Stimulated activated CD8-positive, alpha-beta memory T cell treated with anti-CD3 and anti-CD28 coated beads, Interleukin-4, amount 100 ng/mL, for 4 hours (primary cell): ENCODE measurements at regions not wholly inside any gene's neighbourhood (a gene's known extent, or its start where the extent isn't known, plus 50 kb on each side); places are given as distances from the start of the nearest gene placed in this dataset.

Experiments
- DNase-seq, 2 donors: peaks; one replicate each; pipeline ENCODE4 v3.0.0-alpha.2; 2020; ENCODE audit warnings: low read depth in 2 of 2, low spot score in 1 of 2

DNA sequence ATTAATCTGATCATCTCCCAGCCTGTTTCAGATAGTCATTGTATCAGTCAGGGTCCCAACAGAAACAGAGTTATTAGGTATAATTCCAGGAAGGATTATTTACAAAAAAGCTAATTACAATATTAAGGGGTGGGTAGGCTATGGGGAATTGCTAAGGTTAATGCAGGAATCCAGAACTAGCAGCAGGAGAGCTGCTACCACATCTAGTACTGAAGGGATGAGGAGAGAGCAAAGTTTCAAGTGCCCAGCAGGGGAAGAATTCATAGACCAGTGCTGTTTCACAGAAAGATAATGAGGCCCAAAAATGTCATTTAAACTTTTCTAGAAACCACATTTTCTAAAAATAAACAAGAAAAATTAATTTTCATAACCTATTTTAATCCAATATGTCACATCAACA, 284.2 kb downstream of the HACE1 start:
- no peak for DNase-seq

DNA sequence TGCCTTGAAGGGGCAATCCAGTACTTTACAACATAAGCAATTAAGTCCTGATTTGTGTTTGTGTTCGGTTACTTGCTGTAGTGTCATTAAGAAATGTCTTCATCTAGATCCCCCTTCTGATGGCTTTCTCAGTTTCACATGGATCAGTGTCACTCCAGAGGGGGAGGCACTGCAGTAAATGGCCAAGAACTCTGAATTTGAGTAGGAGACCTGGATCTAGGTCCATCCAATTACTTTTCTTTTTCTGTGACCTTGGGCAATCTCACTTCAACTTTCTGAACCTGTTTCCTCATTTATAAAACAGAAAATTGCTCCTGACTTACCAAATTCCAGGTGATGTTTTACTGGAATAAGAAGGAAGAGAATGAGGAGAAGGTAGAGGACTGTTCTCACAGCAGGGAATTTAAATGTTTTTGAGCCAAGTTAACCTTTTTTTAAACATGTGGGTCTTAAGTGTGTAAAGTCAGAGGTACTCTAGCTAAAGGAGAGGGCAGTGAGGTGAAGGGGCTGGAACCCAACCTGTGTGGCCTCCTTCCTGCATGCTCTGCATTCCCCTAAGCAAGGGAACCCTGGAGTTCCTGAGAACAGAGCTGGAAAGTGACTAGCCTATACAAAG, 285.5 kb downstream of the HACE1 start:
- no peak for DNase-seq

DNA sequence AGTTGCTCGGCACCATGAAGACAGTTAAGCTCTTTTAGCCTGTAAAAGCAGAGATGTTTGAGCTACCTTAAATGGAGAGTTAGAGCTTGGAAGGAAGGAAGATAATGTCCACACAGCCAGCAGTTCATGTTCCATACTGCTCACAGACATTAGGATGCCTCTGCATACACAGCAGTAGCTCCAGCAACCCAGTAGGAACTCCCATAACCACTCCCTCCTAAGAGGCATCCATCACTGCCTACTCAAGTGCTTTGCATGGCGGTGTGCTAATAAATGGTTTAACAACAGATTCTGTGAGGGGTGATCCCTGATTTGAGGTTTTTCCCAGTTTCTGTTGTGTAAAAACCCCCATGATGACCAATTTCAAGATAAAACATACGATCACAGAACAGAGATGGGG, 286.4 kb downstream of the HACE1 start:
- DNase-seq, result no peak

DNA sequence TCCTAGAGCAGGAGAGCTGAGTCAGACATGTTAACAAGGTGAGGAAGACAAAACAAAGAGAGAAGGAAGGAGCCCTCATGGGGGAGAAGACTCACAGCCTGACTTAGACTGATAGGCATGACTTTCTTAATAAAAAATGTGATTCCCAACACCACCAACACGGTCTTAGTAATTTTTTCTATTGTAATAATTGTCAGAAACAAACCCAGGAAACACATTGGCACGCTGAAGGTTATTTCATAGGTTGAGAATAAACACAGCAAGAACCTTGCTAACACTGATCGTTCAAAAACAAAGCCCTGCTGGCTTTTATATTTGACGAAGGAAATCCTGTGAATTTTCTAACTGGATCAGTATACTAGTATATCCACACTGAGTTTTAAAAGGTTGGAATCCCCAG, 286.8 kb downstream of the HACE1 start:
- no peak for DNase-seq

DNA sequence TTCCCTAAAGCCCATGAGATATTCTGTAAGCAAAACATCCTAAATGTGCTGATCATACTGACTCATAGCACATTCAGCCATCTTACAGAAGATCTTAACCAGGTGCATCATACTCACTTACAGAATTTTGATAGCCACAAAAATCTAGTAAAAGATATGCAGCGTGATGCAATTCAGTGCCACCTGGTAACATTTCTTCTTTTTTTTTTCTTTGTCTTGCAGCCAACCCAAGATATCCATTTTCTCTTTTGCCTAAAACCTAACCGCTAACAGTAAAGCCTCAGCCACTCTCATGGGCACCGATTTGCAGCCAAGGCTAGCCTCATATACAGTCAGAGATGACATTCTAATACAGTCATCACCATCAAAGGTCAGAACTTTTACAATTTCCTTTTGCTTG, 293.3 kb downstream of the HACE1 start:
- no peak for DNase-seq

DNA sequence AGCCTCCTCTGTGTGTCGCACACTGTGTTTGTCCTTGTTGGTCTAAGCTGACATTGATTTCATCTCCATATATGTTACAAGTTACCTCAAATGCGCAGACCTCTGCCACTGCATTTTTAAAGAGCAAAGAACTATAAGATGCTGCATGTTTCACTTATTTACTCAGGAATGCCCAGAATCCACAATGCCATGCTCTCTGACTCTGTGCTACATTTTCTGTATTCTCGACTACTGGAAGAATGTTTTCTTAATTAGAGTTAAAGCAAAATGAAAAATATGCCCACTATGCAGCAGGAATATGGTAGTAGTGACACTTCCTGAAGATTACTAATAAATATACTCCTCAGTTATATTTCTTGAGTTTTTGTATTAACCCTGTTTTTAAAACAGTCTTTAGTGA, 296.4 kb downstream of the HACE1 start:
- DNase-seq, result no peak

DNA sequence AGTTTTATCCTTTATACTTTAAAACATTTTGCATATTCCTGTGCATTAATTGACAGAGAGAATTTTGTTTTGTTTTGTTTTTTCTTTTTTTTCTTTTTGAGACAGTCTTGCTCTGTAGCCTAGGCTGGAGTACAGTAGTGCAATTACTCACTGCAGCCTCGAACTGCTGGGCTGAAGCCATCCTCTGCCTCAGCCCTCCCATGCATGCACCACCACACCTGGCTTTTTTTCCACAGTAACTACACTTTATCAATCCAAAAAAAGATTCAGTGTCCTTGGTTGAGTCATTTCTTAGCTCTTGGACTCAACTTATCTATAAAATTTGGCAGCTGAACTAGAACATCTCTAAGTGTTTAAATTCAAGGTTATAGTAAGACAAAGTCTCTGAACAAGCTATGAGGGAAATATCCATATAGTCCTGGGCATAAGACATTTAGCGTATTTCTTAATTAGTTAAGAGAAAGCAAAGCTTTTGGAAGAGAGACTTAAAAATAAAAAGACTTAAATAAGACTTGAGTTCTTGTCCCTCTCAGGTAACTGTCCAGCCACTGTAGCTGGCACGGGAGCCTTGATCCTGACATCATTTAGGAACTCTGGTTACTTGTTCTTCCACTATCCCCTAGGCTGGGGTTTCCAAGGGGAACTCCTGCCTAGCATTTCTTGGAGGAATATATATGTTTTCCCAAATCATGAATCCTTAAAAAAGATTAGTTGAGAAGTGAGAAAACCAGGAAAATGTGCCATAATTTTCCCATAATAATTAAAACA, 300.1 kb downstream of the HACE1 start:
- no peak for DNase-seq

DNA sequence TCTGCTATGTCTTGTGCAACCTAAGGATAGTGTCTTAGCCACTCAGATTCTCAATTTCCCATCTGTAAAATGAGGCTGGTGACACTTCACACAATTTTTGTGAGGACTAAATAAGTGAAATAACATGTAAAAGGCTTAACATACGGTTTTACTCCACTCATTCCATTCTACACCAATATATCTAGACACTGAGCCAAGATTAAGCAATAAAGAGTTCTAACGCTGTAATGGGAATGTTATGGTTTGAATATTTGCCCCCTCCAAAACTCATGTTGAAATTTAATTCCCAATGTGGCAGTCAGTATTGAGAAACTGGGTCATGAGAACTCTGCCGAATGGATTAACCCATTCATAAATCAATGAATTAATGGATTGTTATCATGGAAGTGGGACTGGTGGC, 301.0 kb downstream of the HACE1 start:
- no peak for DNase-seq

DNA sequence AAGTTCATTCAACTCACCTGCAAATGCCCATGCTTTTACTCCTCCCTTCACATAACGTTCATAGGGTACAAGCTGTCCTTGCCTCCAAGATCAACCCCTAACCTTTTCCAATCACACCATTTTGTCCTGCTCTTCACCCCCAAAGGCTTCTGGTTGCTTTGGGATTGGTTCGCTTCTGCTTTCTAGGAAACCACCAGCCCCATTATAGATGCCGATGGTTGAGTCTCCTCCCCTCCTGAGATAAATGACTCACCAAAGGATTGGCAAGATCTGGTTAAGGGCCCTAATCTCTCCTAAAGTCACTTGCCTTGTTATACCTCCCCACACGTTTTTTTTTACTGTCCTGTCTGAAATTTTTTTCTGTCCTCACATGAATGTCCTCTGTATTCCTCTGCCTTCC, 311.4 kb downstream of the HACE1 start:
- no peak for DNase-seq

DNA sequence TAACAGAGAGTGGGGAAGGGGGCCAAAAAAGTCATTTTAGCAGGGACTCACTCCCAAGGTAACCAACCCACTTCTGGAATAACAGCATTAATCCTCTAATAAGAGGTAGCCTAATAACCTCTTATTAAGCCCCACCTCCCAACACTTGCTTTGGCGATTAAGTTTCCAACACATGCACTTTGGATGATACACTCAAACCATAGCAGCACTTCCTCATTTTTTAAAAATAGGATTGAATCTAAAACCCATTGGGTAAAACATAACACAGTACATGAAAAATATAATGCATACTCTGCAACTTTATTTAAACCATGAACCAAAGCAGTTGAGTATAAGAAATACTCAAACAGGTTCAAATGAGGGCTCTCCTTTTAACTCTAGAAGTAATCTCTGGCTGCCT, 318.3 kb downstream of the HACE1 start:
- no peak for DNase-seq

DNA sequence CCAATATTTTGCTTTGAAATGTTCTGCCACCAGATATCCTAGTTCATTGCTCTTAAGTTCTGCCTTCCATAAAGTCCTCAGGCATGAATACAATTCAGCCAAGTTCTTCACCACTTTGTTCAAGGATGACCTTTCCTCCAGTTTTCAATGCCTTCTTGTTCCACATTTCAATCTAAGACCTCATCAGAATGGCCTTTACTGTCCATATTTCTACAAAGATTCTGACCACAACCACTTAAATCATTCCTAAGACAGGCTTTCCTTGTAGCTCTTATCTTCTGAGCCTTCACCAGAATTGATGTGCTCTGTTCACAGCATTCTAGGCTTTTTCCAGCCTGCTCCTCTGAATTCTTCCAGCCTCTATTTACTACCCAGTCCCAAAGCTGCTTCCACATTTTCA, 319.0 kb downstream of the HACE1 start:
- no peak for DNase-seq

DNA sequence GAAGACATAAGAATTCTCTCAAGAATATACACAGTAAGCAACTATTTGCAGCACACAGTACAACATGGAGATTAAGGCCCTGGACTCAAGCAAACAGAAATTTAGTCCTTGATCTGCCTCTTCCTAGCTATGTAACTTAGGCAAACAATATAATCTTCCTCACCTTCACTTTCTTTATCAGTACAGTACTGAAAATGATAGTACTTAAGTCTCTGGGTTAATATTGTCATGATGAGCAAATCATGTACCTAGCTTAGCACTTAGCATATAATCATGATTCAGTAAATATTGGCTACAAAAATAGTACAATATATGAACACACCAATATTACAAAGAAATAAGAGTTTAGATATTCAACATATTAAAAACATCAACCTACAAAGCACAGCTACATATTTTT, 320.5 kb downstream of the HACE1 start:
- no peak for DNase-seq

DNA sequence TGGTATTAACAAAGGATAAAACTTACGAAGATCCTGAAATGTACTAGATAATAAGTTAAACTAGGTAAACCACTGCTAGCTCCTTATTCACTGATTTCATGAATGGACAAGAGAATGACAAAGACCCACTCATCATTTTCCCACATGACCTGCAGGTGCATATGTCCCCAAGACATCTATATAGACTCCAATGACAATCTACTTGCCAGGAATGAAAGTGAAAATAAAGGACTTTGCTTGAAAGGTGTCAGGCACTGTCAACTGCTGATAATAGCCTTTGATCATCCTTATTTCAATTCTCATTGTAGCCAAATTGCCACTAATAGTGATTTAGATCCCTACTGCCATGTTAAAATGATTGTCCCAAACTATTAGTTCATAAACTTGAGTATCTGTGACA, 321.8 kb downstream of the HACE1 start:
- DNase-seq, result no peak

DNA sequence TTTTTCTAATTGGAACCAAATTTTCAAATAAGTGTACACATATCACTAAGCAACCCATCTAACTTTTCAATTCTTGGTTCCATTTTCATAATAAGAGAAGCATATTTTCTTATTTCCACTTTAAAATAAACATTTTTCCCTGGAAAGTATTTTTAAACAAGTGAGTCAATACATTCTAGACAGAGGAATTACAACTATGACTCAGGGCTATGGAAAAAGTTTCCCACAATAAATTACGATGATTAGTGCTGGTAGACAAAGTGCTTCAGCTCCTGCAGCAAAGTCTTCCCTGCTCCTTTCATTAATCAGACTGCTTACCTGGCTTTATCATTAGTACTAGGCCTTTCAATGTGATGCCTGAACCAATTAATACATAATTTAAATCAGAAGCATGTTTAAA, 322.5 kb downstream of the HACE1 start:
- DNase-seq, result no peak

DNA sequence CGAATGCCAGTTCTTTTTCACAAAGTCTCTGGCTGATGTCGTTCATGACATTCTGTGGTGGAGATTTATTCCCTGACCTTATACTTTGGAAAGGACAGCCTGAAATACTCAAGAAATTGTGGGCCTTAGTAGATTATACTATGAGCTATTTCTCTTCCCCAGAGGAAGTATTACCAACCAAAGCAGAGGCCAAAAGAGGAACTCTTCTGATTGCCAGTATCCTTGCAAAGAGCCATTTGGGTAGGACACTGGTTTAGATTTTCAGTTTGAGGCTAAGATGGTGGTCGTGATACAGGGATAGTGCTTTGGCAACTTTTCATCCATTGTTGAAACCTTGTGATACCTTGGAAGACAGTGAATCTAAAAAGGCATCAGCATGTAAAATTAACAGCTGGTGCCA, 327.3 kb downstream of the HACE1 start:
- no peak for DNase-seq

DNA sequence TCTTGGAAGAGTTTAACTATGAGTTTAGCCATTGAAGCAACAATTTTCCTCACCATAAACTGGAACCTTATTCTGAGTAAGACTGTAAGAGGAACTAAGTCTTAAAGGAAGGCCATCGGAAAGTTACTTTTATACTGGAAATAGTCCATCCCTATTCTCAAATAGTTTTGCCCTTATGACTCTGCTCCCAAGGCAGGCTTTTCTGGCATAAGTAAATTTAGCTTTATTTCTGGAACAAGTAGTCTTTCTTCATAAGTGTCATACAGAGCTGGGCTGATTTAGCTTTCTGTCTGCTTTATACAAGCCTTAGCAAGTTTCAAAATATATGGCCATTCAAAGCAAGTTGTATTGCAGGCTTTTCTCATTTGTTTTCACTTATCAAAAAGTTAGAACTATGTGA, 328.1 kb downstream of the HACE1 start:
- no peak for DNase-seq

DNA sequence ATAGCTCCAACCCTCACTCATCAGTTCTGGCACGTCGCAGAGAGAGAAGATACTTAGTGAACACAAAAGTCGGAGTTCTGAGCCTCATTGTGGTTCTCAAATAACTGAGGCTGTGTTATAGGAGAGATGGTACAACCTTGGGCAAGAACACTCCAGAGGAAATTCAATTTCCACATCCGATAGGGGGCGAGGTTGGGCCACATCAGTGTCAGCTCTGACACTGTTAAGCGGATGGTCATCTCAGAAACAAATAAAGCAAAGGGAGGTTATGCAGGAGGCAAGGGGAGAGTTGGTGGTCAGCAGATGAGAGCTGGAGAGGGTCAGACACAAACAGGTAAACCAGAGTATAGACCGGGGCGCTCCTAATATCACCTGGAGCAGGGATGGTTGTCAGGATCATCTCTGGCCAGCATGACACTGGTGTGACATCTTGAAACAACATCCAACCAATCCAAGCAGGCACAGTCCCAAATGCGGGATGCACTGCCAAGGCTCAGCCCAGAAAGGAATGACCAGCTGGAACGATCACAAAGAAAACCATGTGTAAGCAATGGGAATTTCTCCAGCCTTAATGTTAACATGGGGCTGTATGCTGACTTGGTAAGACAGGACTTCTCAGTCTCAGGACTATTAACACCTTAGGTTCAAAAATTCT, 331.8 kb downstream of the HACE1 start:
- DNase-seq, result no peak

DNA sequence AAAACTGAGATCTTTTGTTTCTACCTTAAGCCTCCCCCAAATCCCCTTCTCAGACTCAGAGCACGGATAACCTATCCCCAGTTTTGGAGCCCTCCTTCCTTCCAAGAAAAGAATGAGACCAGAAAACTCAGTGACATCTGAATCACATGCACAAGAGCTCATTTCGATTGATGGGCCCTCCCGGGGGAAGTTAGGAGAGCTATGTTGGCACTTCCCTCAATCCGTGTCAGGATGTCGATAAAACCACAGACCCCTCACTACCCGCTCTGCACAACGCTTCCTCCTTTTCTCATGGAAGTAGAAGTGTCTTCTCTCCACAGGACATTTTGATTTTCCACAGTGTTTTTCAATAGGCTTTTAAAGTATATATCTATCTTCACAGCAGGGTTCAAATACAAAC, 332.4 kb downstream of the HACE1 start:
- DNase-seq, result no peak

DNA sequence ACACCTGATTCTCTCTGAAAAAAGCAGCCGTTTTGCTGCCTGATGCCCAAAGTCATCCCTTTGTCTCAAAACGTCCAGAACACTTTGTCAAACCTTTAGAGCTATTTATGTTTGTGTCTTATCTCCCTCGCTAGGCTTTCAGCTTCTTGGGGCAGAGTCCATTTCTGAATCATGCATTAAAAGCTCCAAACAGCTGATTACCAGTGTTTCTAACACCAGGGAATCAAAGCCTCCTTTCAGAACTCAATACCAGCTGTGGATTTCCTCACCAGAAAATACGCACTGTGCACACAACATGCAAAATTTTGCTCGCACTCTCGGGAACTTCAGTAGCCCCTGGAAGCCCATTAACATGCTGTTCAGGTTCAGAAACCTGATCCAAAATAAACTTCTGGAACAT, 333.3 kb downstream of the HACE1 start:
- no peak for DNase-seq

DNA sequence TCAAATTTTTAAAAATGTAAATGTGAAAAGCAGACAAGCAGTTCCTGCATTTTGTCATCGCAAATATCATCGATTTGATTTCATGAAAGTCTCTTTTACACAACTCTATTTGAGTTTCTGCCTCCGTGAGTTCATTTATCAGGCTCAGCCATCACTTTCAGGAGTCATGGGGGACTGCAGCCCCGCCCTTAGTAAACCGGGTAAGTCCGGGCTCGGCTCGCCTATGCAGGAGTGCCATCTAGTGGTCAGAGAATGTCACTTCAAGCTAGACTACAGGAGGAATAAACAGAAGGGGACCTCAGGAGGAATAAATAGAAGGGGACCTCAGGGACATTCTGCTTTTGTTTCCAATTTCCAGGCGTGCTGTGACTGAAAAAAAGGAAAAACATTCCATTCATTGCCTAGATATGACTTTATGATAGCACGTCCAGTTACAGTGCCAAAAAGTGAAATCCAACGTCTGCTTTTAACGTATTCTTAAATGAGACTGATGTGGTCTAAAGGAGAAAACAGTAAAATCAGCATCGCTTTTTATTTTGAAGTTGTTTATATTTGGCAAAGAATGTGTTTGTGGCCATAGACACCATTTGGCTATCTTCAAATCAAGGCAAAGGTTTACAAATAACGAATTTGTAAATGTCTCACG, 333.9 kb downstream of the HACE1 start:
- peak; percentile 19 to 24 for DNase-seq

DNA sequence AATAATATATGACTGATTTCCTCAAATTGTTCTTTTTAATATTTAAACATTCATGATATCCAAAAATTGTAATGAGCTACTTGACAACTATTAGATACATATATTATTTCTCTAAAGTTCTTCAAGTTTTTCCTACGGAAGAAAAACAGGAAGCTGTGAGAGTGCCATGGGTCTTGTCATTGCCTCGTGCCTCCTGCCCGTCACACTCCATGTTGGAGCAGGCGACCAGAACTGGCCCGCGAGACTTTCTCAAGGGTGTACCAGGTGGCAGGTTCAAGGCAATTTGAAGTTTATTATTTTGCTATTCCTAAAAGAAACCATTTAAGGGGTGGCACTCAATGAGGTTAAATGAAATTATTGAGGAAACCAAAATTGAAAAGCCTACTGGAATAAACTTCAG, 337.2 kb downstream of the HACE1 start:
- DNase-seq, result no peak

DNA sequence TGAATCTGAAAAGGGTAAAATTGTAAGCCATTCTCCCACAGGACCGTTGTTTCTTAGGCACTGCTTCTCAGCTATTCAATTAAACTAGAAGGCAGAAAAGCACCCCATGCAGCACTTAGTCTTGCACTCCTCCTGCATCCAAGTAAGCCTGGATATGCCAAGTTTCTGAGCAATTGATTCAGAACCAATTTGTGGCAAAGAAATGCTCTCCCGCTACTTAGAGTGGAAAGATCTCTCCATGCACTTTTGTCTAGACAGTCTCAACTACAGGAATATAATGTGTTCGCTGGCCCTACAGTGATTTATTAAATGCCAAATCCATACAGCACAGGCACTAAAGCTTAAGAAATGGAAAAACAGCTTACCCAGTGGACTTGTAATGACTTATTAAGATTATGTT, 338.5 kb downstream of the HACE1 start:
- DNase-seq, result no peak
